ENCODE measurements at regions not wholly inside any gene's neighbourhood (a gene's known extent, or its start where the extent isn't known, plus 50 kb on each side); places are given as distances from the start of the nearest gene placed in this dataset.

GRCh38 chr18:75544051-75544481, 116.6 kb upstream of the SMIM21 start:
- DNase-seq (ENCODE audit: low read depth, low spot score): no peak

DNA sequence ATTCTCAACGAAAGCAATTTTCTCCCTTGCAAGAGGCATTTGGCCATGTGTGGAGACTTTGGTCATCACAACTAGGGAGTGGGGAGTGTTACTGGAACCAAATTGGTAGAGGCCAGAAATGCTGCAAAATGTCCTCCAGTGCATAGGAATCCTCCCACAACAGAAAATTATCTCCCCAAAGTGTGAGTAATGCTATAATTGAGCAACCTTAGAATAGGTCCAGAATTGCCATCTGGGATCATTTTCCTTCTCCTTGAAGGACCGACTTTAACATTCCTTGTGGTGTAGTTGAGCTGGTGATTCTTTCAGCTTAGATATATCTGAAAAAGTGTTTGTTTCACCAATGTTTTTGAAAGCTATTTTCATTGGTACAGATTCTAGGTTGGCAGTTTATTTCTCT, 111.2 kb upstream of the SMIM21 start:
- DNase-seq (ENCODE audit: low read depth, low spot score): no peak

DNA sequence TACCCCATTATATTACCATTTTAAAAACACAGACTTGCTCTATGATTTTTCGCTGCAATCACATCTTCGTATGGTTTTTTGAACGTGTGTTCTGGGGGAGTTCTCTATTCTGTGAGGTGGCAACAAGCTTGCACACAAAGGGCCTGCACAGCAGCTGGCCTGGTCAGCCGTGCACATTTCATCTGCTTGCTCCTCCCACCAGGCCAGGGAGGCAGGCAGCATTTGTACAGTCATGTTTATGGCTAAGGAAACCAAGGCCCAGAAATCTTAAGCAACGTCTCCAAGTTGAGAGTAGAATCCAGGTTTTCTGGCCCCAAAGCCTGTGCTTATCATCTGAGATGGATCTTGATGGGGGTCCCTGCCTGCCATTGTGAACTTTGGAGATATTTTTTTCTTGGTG, 106.4 kb upstream of the SMIM21 start:
- DNase-seq (ENCODE audit: low read depth, low spot score): no peak

- DNase-seq (ENCODE audit: low read depth, low spot score): no peak
Observed at GRCh38 chr18:75533209-75533608, 105.7 kb upstream of the SMIM21 start.

GRCh38 chr18:75531851-75532459, 104.5 kb upstream of the SMIM21 start:
- no peak for DNase-seq (ENCODE audit: low read depth, low spot score)

- no peak for DNase-seq (ENCODE audit: low read depth, low spot score)
Observed at GRCh38 chr18:75531212-75531850, 103.8 kb upstream of the SMIM21 start.

GRCh38 chr18:75530566-75531211, 103.2 kb upstream of the SMIM21 start:
- DNase-seq (ENCODE audit: low read depth, low spot score): no peak

- DNase-seq (ENCODE audit: low read depth, low spot score): no peak
Observed at GRCh38 chr18:75530118-75530517, 102.6 kb upstream of the SMIM21 start.

GRCh38 chr18:75529394-75529793, 101.9 kb upstream of the SMIM21 start:
- DNase-seq (ENCODE audit: low read depth, low spot score): no peak

GRCh38 chr18:75527848-75528685, 100.6 kb upstream of the SMIM21 start:
- no peak for DNase-seq (ENCODE audit: low read depth, low spot score)

DNA sequence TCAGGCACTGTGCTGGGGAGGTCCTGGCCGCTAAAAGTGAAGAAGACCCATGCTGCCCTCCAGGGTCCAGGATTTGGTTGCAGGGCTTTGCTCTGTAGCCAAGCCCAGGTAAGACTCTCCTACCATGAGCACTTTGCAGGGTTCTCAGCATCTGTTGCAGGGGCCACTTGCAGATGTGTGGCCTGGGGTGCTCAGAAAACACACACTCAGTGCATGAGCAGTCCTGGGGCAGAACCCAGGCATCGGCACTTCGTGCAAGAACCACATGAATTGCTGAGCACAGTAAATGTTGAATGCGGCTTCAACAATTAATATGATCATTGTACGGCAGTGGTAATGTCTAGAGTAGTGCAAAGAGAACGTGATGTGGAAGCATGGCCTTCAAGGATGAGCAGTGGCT, 98.5 kb upstream of the SMIM21 start:
- DNase-seq (ENCODE audit: low read depth, low spot score): no peak

DNA sequence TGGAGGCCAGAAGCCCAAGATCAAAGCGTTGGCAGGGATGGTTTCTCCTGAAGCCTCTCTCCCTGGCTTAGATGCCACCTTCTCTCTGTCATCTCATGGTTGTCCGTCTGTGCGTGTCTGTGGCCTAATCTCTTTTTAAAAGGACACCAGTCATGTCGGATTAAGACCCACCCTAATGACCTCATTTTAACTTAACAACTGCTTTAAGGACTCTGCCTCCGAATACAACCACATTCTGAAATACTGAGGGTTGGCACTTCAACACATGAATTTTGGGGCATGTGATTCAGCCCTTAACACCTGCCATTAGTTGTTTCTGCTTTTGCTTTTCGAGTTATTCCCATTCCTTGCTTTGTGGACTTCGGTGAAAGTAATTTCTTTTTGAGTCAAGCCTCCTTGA, 97.8 kb upstream of the SMIM21 start:
- no peak for DNase-seq (ENCODE audit: low read depth, low spot score)

GRCh38 chr18:75524841-75525240, 97.3 kb upstream of the SMIM21 start:
- DNase-seq (ENCODE audit: low read depth, low spot score): no peak

DNA sequence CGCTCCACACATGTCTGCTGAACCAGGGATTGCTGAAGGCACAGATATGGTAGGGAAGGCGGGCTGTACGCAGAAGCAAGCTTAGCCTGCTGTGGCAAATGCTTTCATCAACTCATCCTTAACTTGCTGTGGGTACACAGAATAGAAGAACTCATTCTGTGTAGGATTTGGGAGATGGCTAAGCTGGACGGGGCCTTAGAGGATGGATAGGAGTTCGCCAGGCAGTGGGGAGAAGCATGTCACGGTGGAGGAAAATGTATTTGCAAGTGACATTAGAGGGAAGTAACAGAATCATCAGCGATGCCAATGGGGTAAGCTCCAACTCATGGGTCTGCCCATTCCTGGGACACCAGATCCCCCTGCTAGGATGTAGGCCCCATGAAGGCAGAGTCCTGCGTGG, 96.7 kb upstream of the SMIM21 start:
- no peak for DNase-seq (ENCODE audit: low read depth, low spot score)

DNA sequence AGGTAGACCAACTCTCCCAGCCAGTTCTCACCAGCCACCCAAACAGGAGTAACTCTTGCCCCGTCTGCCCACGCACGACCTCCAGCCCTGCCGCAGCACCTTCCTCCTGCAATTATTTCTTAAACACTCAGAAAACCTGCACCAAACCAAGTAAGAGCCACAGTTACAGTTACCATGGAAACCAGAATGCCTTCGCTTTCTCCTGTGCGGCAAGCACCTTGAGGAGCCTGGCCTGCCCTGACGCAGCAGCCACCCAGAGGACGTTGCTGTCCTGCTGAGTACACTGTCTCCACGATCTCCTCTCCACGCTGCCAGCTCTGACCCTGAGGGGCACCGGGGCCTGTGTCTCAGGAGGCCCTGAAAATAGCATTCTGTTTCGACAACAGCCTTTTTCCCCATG, 94.3 kb upstream of the SMIM21 start:
- DNase-seq (ENCODE audit: low read depth, low spot score): no peak

DNA sequence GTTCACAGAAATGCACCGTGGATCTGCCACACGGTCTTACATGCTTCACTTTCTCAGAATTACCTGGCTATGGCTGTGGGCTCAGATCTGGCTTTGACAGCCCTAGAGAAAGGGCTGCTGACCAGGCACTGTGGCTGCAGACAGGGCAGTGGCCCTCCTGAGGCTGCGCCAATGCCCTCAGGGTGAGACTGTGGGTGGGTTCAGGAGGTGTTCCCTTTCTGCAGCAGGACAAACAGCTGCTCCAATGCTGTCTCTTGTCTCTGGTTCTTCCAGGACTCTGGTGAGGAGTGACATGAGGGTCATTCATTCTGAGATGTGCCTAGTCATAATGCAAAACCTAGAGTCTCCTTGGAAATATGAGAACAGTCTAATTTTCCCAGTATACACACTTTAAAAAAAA, 90.5 kb upstream of the SMIM21 start:
- DNase-seq (ENCODE audit: low read depth, low spot score): no peak

DNA sequence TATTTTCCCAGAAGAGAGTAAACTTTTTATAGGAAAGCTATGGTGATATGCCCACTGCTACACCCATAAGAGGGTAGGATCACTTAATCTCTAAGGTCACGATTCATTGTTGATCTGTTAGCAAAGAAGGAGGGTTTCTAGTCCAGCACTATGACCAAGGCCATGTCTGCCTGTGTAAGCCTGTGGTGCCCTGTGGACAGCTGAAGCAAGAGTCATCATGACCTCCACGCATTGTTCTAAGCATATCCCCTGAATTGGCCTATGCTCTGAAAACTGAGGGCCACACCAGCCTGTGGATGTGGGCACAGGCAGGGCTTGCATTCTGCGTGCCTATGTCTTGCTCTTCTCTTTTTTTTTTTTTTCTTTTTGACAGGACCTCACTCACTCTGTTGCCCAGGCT, 89.8 kb upstream of the SMIM21 start:
- no peak for DNase-seq (ENCODE audit: low read depth, low spot score)

- DNase-seq (ENCODE audit: low read depth, low spot score): no peak
Observed at GRCh38 chr18:75507636-75508035, 80.1 kb upstream of the SMIM21 start.

GRCh38 chr18:75506913-75507312, 79.4 kb upstream of the SMIM21 start:
- DNase-seq (ENCODE audit: low read depth, low spot score): no peak

DNA sequence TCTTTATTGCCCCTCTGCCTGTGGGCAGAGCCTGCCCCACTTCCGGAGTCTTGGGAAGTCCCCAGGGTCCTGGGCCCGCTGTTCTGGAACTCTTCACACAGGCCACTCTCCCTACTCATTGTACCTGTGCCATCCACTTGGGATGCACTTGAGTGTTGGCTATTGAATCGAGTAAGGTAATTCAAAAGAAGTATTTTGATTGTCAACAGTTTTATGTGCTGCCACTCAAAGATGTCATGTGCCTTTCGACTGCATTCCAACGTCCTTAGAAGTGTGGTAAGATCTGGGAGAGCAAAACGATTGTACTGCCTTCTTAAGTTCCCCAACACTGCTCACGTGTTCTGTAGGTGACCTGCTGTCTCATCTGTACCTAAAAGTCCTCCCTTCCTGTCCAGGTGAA, 77.0 kb upstream of the SMIM21 start:
- no peak for DNase-seq (ENCODE audit: low read depth, low spot score)

GRCh38 chr18:75503615-75504014, 76.1 kb upstream of the SMIM21 start:
- no peak for DNase-seq (ENCODE audit: low read depth, low spot score)

- DNase-seq (ENCODE audit: low read depth, low spot score): no peak
Observed at GRCh38 chr18:75502286-75502685, 74.8 kb upstream of the SMIM21 start.

Measured in smooth muscle cell of the brain vasculature (primary cell).